ENCODE measurements at regions not wholly inside any gene's neighbourhood (a gene's known extent, or its start where the extent isn't known, plus 50 kb on each side); places are given as distances from the start of the nearest gene placed in this dataset.
"Not testable (repeated sequence)": the region's sequence is repeated elsewhere in the genome, so short reads cannot be mapped to it uniquely, and the experiment has no call there.

DNA sequence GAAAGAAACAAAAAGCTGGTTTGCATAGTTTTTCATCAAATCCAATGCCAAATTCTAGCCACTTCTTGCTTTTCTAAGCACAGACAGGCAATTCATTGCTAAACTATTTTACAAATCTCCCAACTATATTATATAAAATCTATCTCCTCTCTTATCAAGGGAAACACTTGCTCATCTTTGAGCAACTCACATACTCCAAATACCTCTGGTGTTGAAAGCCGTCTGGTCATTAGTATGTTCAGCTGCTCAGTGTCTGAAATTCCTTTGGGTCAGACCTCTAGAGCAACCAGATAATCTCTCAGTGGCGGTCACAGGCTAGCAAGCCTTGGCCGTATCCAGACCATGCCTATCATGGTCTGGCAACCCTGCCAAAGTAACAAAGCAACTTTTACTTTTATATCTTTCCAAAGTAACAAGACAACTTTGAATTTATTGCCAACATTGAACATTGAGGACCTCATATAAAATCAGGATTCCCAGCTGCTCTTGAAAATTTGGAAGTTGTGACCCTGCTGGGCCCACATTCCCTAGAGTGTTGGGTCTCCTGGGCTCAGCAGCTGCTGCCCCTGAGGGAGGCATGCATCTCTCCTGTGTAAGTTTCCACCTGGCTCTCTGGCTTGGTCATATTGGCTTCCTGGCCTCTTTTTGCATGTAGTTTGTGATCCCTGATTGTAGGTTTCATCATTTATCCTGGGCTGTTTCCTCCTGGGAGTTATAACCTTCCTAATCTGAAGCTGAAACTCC, 56.8 kb upstream of the LANCL2 start:
- 33% methylated on average over 3 of the region's 3 CpGs for WGBS
- H3K27ac ChIP-seq (ENCODE audit: low read depth) = no peak overlapping the region
- no peak for DNase-seq (ENCODE audit: extremely low spot score)
- no peaks in the 10 kb centered on the region for H3K4me1 ChIP-seq (ENCODE audit: insufficient read depth)
- H3K4me3 ChIP-seq (ENCODE audit: low read depth, low read length) = no peak overlapping the region
- no peaks in the 10 kb centered on the region for H3K36me3 ChIP-seq (ENCODE audit: insufficient read depth)

DNA sequence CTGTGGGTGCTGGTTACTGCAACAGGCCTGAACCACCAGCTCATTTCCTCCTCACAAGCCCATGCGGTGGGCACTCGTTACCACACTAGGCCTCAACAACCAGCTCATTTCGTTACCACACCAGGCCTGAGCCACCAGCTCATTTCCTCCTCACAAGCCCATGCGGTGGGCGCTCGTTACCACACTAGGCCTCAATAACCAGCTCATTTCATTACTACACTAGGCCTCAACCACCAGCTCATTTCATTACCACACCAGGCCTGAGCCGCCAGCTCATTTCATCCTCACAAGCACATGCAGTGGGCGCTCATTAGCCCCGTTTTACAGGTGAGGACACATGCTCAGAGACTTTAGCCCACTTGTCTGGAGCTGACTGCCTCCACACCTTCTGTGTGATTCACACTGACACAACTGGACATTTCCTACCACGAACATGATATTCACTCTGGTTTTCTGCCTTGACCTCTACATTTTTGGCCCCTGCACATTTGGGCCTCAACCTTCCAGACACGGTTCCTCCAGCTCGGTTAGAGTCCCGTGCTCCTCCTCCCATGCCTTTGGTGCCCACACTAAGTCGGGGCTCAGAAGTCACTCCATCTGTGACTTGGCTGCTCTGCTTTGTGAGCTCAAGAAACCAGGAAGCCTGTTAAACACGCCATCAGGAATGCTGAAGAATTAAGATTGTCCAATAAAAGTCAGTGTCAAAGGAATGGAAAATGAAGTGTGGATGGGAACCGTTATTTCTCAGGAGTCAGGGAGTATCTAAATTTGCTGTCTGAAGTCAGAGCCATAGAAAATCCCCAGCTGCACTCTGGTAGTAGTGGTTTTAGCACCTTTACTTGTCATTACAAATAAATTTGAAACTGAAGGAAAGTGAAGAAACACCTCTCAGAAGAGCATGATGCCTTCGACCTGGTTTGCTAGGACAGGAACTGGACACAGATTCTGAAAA, 55.8 kb upstream of the LANCL2 start:
- 80% methylated on average over 17 of the region's 17 CpGs for WGBS
- DNase-seq (ENCODE audit: extremely low spot score) = no peak
- Histone ChIP-seq H3K27ac (ENCODE audit: low read depth) (no peak overlapping the region), H3K4me3 (ENCODE audit: low read depth, low read length) (no peak overlapping the region), H3K36me3 (ENCODE audit: insufficient read depth) (no peaks in the 10 kb centered on the region), H3K4me1 (ENCODE audit: insufficient read depth) (no peaks in the 10 kb centered on the region)

- no peaks in the 10 kb centered on the region for H3K4me1 ChIP-seq (ENCODE audit: insufficient read depth)
- H3K36me3 ChIP-seq (ENCODE audit: insufficient read depth) = no peaks in the 10 kb centered on the region
- 81% methylated on average over 8 of the region's 8 CpGs for WGBS
- no peak overlapping the region for H3K4me3 ChIP-seq (ENCODE audit: low read depth, low read length)
- DNase-seq (ENCODE audit: extremely low spot score) = no peak
- no peak overlapping the region for H3K27ac ChIP-seq (ENCODE audit: low read depth)
These were observed 54.7 kb upstream of the LANCL2 start for GRCh38 chr7:55310287-55311025.

GRCh38 chr7:55311892-55312291, 53.2 kb upstream of the LANCL2 start:
- not testable (repeated sequence) for H3K36me3 ChIP-seq (ENCODE audit: insufficient read depth); H3K27ac ChIP-seq (ENCODE audit: low read depth); H3K4me1 ChIP-seq (ENCODE audit: insufficient read depth); DNase-seq (ENCODE audit: extremely low spot score); H3K4me3 ChIP-seq (ENCODE audit: low read depth, low read length)
- WGBS = 92% methylated on average over 27 of the region's 27 CpGs

GRCh38 chr7:55313671-55314070, 51.5 kb upstream of the LANCL2 start:
- not testable (repeated sequence) for H3K36me3 ChIP-seq (ENCODE audit: insufficient read depth); H3K4me3 ChIP-seq (ENCODE audit: low read depth, low read length); DNase-seq (ENCODE audit: extremely low spot score); H3K4me1 ChIP-seq (ENCODE audit: insufficient read depth); H3K27ac ChIP-seq (ENCODE audit: low read depth)
- WGBS = 85% methylated on average over 5 of the region's 5 CpGs

DNA sequence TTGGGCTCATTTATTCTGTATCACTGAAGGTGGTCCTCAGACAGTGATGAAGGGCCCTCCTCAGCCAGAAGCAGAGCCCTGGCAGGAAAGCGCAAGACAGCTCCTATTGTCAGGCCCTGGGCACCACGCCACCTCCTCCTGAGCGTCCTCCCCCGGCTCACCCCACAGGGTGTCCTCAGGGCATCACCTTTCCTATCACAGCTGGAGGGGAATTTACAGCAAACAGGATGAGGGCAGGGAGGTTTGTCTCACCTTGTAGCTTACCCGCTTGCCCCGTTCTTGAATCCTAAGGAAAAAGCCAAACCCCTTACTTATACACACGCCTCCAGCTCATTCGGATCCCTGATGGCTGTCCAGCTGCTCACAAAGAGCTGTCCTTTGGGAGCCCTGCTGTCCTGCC, 50.2 kb upstream of the LANCL2 start:
- H3K4me3 ChIP-seq (ENCODE audit: low read depth, low read length) = no peak overlapping the region
- whole genome bisulfite sequencing = 75% methylated on average over 8 of the region's 8 CpGs

More for the DNA sequence above, 50.2 kb upstream of the LANCL2 start:
- no peaks in the 10 kb centered on the region for H3K36me3 ChIP-seq (ENCODE audit: insufficient read depth)
- no peak overlapping the region for H3K27ac ChIP-seq (ENCODE audit: low read depth)
- DNase-seq (ENCODE audit: extremely low spot score) = no peak
- H3K4me1 ChIP-seq (ENCODE audit: insufficient read depth) = no peaks in the 10 kb centered on the region

All from urinary bladder (tissue), 3 donors.